RKO (cell line): ENCODE measurements at regions not wholly inside any gene's neighbourhood (a gene's known extent, or its start where the extent isn't known, plus 50 kb on each side); places are given as distances from the start of the nearest gene placed in this dataset.
A peak's percentile ranks its signal among the peaks of the same experiment; 100 is the strongest.
"Not testable (repeated sequence)": the region's sequence is repeated elsewhere in the genome, so short reads cannot be mapped to it uniquely, and the experiment has no call there.

Experiments
- DNase-seq: peaks from one replicate; pipeline ENCODE4 v3.0.0-alpha.2; 2016; ENCODE audit warnings: low spot score

GRCh38 chr6:126976253-126976797 lies 142.1 kb upstream of the RSPO3 start:
- DNase-seq = no peak

GRCh38 chr6:126983779-126984178 lies 134.7 kb upstream of the RSPO3 start:
- no peak for DNase-seq

GRCh38 chr6:126988125-126988524 lies 130.3 kb upstream of the RSPO3 start:
- DNase-seq = not testable (repeated sequence)

GRCh38 chr6:127000631-127001030 lies 117.8 kb upstream of the RSPO3 start:
- DNase-seq = no peak

- no peak for DNase-seq
These were observed 104.6 kb upstream of the RSPO3 start for GRCh38 chr6:127013865-127014264.

- DNase-seq = no peak
These were observed 102.6 kb upstream of the RSPO3 start for GRCh38 chr6:127015858-127016257.

GRCh38 chr6:127019828-127020227 lies 98.6 kb upstream of the RSPO3 start:
- DNase-seq = no peak

- no peak for DNase-seq
These were observed 96.2 kb upstream of the RSPO3 start for GRCh38 chr6:127022302-127022701.

GRCh38 chr6:127023001-127023778 lies 95.3 kb upstream of the RSPO3 start:
- no peak for DNase-seq

GRCh38 chr6:127026247-127026646 lies 92.2 kb upstream of the RSPO3 start:
- no peak for DNase-seq

GRCh38 chr6:127030111-127030510 lies 88.4 kb upstream of the RSPO3 start:
- DNase-seq = no peak

GRCh38 chr6:127030836-127031235 lies 87.6 kb upstream of the RSPO3 start:
- no peak for DNase-seq

- no peak for DNase-seq
These were observed 87.0 kb upstream of the RSPO3 start for GRCh38 chr6:127031511-127031910.

- DNase-seq = no peak
These were observed 85.5 kb upstream of the RSPO3 start for GRCh38 chr6:127032971-127033370.

GRCh38 chr6:127051571-127052260 lies 66.8 kb upstream of the RSPO3 start:
- no peak for DNase-seq

- DNase-seq = peak; percentile 54
These were observed 65.2 kb upstream of the RSPO3 start for GRCh38 chr6:127053032-127053874.

GRCh38 chr6:127053875-127054235 lies 64.6 kb upstream of the RSPO3 start:
- no peak for DNase-seq

GRCh38 chr6:127058027-127058426 lies 60.4 kb upstream of the RSPO3 start:
- peak; percentile 47 for DNase-seq

- no peak for DNase-seq
These were observed 59.5 kb upstream of the RSPO3 start for GRCh38 chr6:127058936-127059335.
